Panc1 (cell line): ENCODE measurements at regions not wholly inside any gene's neighbourhood (a gene's known extent, or its start where the extent isn't known, plus 50 kb on each side); places are given as distances from the start of the nearest gene placed in this dataset.

Source experiments
- ATAC-seq: fragments of 200-7000 bp; cut with Tn5 transposase; 2 replicates; pipeline ENCODE4 v1.9.1; 2020; ENCODE audit warnings: mild to moderate bottlenecking, moderate library complexity
- BruUV-seq: library from RNA; stranded (reverse); fragments of 400-500 nt; replicated peaks from 2 replicates; lab custom pipeline; 2021; lab: Mats Ljungman, UMichigan
- CTCF ChIA-PET: fragments of 300-600 bp; sonication (Branson Sonifier 250); formaldehyde crosslinking; loops from one replicate; lab custom pipeline; 2022; ENCODE audit warnings: antibody characterized with exemption; lab: Charles Lee
- POLR2A ChIA-PET: fragments of 300-600 bp; sonication (Branson Sonifier 250); formaldehyde crosslinking; loops from one replicate; lab custom pipeline; 2022; ENCODE audit warnings: antibody characterized with exemption; lab: Charles Lee
- DNase-seq: peaks from one replicate; pipeline ENCODE4 v3.0.0-alpha.2; 2010; ENCODE audit warnings: low read depth, low spot score
- H3K27ac ChIP-seq: 2 replicates; pipeline ENCODE4 v1.5.1; 2011; ENCODE audit warnings: mild to moderate bottlenecking, low read length, inconsistent platforms
- H3K27me3 ChIP-seq: fragments of 200-500 bp; sonication (Bioruptor generic); 2 replicates; pipeline ENCODE4 v1.6.0; 2014; ENCODE audit warnings: low read length, inconsistent platforms; ENCODE audit not compliant: control insufficient read depth, insufficient read depth
- H3K36me3 ChIP-seq: fragments of 200-500 bp; sonication (Bioruptor generic); 2 replicates; pipeline ENCODE4 v1.5.1; 2014; ENCODE audit warnings: inconsistent platforms, mild to moderate bottlenecking, low read length, moderate library complexity; ENCODE audit not compliant: control insufficient read depth, insufficient read depth
- H3K4me1 ChIP-seq: 2 replicates; pipeline ENCODE4 v1.5.1; 2011; ENCODE audit warnings: inconsistent platforms, mild to moderate bottlenecking, low read length, moderate library complexity; ENCODE audit not compliant: control insufficient read depth, insufficient read depth
- H3K4me3 ChIP-seq, 2 experiments: 2 replicates each; pipeline ENCODE4 v1.5.1; 2011 to 2012; ENCODE audit warnings: low read depth in 2 of 2, low read length in 2 of 2, mild to moderate bottlenecking in 2 of 2, inconsistent platforms in 1 of 2, moderate library complexity in 1 of 2
- H3K9me3 ChIP-seq: fragments of 200-500 bp; sonication (Bioruptor generic); 2 replicates; pipeline ENCODE4 v1.5.1; 2014; ENCODE audit warnings: low read depth, mild to moderate bottlenecking, inconsistent platforms, low read length, moderate library complexity; ENCODE audit not compliant: control insufficient read depth, insufficient read depth
- CTCF ChIP-seq: fragments of 450-650 bp; IDR thresholded peaks from 2 replicates; pipeline ENCODE4 v1.5.1; 2017; ENCODE audit warnings: mild to moderate bottlenecking
- POLR2AphosphoS5 ChIP-seq: IDR thresholded peaks from 2 replicates; pipeline ENCODE4 v1.6.1; 2012; ENCODE audit warnings: mild to moderate bottlenecking, low read depth, low read length, moderate library complexity
- REST ChIP-seq, 2 experiments: IDR thresholded peaks; 2 replicates each; pipeline ENCODE4 v1.6.1; 2011 to 2012; ENCODE audit warnings: low read depth in 2 of 2, control low read depth in 1 of 2, low read length in 1 of 2, mild to moderate bottlenecking in 1 of 2, moderate library complexity in 1 of 2; ENCODE audit not compliant: insufficient read depth in 1 of 2
- SIN3A ChIP-seq: IDR thresholded peaks from 2 replicates; pipeline ENCODE4 v1.6.1; 2012; ENCODE audit warnings: low read depth, mild to moderate bottlenecking, low read length, moderate library complexity, borderline replicate concordance; ENCODE audit not compliant: insufficient read depth
- TCF7L2 ChIP-seq: IDR thresholded peaks from 2 replicates; pipeline ENCODE4 v1.6.1; 2011; ENCODE audit warnings: mild to moderate bottlenecking, low read depth, low read length, inconsistent platforms
- in situ Hi-C: cut with HindIII; loops from 2 replicates; pipeline ENCODE4 v1.10.0; 2016; ENCODE audit warnings: low sequenced_read_pairs, low pct_unique_long_range_greater_than_20kb
- intact Hi-C: fragments of 100-400 bp; cut with micrococcal nuclease; formaldehyde crosslinking; loops from one replicate; pipeline ENCODE4 v1.10.0; 2022; ENCODE audit not compliant: unreplicated experiment

- Histone ChIP-seq H3K36me3 (0 out of 2 replicates have a peak, but pooled peaks cover 2% of the 10 kb centered on the region), H3K27me3 (no peaks in the 10 kb centered on the region), H3K27ac (no peak overlapping the region), H3K4me3 (no peak overlapping the region), H3K9me3 (peaks cover 3% of the 10 kb centered on the region; the same call in 1 of the 2 replicates), H3K4me1 (no peaks in the 10 kb centered on the region)
- intact Hi-C loops, result no loop called here
- TF ChIP-seq SIN3A (no peak), POLR2AphosphoS5 (no peak), REST (IDR thresholded peaks at IDR 0.05; ENCODE audit: insufficient read depth in 1 of 2, low read depth in 2 of 2, low read length in 1 of 2) (no peak), TCF7L2 (no peak), CTCF (no peak)
- BruUV-seq, result no TSS peak
- in situ Hi-C loops, result no loop called here
- CTCF ChIA-PET, result no interaction called here
- ATAC-seq (no peak), DNase-seq (no peak)
- POLR2A ChIA-PET, result no interaction called here
Measured at GRCh38 chr6:68008445-68008844, 626.6 kb upstream of the ADGRB3 start.

- no peak overlapping the region for H3K27ac ChIP-seq
- BruUV-seq, result no TSS peak
- no peak for TF ChIP-seq POLR2AphosphoS5
- no peak for TF ChIP-seq SIN3A
- no peak for TF ChIP-seq CTCF
- no peak for TF ChIP-seq TCF7L2
- in situ Hi-C loops, result no loop called here
- H3K4me1 ChIP-seq, result no peaks in the 10 kb centered on the region
- peaks cover 3% of the 10 kb centered on the region; the same call in 1 of the 2 replicates for H3K9me3 ChIP-seq
- CTCF ChIA-PET, result no interaction called here
- H3K36me3 ChIP-seq, result 0 out of 2 replicates have a peak, but pooled peaks cover 2% of the 10 kb centered on the region
- H3K4me3 ChIP-seq, result no peak overlapping the region
- ATAC-seq (no peak), DNase-seq (no peak)
- intact Hi-C loops, result no loop called here
- POLR2A ChIA-PET, result no interaction called here
- no peaks in the 10 kb centered on the region for H3K27me3 ChIP-seq
Measured at GRCh38 chr6:68007717-68008116, 627.4 kb upstream of the ADGRB3 start.
